A172 (cell line): ENCODE measurements at regions not wholly inside any gene's neighbourhood (a gene's known extent, or its start where the extent isn't known, plus 50 kb on each side); places are given as distances from the start of the nearest gene placed in this dataset.
A peak's percentile ranks its signal among the peaks of the same experiment; 100 is the strongest.

ENCODE experiments used
- DNase-seq: peaks from one replicate; pipeline ENCODE4 v3.0.0-alpha.2; 2015; ENCODE audit warnings: low spot score

- no peak for DNase-seq
Measured at GRCh38 chr5:169354263-169354662, 53.3 kb upstream of the SLIT3 start.

- DNase-seq, result no peak
Measured at GRCh38 chr5:169352901-169353300, 52.0 kb upstream of the SLIT3 start.

GRCh38 chr5:169351721-169352120 lies 50.8 kb upstream of the SLIT3 start:
- DNase-seq, result no peak

DNA sequence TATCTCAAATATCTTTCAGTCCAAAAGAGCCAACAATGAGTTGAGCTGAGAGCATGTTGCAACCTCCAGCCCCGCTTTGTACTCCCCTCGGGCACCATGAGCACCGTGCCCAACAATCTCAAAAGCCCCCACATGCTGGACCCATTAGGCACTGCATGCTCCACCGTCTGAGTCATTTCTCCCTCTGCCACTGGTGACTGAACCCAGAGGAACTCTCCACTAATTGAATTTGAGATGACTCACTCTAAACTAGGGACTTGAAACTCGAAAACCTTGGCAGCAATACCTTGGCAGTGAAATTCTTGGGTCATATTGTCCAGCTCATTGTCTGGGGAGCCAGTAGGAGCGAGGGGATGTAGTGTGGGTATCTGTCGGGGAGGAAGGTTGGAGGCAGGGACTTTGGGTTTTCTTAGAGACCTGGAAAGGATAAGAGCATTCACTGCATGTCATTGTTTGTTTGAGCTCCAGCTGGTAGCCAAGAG lies 49.9 kb upstream of the SLIT3 start:
- DNase-seq, result peak; percentile 100
